Activated naive CD4-positive, alpha-beta T cell treated with anti-CD3 and anti-CD28 coated beads, Interleukin-2, amount 50 U/mL, for 72 hours (primary cell): ENCODE measurements at regions not wholly inside any gene's neighbourhood (a gene's known extent, or its start where the extent isn't known, plus 50 kb on each side); places are given as distances from the start of the nearest gene placed in this dataset.
A peak's percentile ranks its signal among the peaks of the same experiment; 100 is the strongest.
"Not testable (repeated sequence)": the region's sequence is repeated elsewhere in the genome, so short reads cannot be mapped to it uniquely, and the experiment has no call there.

Experiments used
- ATAC-seq, 2 donors: fragments of 150-1000 bp; cut with Tn5 transposase; 2 replicates each; pipeline ENCODE4 v1.10.0; 2021; ENCODE audit warnings: mild to moderate bottlenecking in 2 of 2, moderate library complexity in 2 of 2
- DNase-seq, 2 donors: peaks; one replicate each; pipeline ENCODE4 v3.0.0; 2021 to 2022; ENCODE audit warnings: low spot score in 2 of 2
- H3K27ac Mint-ChIP-seq, 2 donors: one replicate each; pipeline ENCODE4 v1.8.0; 2022; ENCODE audit warnings: mild to moderate bottlenecking in 2 of 2, mixed read lengths in 2 of 2
- H3K36me3 Mint-ChIP-seq, 2 donors: one replicate each; pipeline ENCODE4 v1.8.0; 2022; ENCODE audit warnings: mixed read lengths in 2 of 2
- H3K9me3 Mint-ChIP-seq, 2 donors: one replicate each; pipeline ENCODE4 v1.8.0; 2022; ENCODE audit warnings: mixed read lengths in 2 of 2

DNA sequence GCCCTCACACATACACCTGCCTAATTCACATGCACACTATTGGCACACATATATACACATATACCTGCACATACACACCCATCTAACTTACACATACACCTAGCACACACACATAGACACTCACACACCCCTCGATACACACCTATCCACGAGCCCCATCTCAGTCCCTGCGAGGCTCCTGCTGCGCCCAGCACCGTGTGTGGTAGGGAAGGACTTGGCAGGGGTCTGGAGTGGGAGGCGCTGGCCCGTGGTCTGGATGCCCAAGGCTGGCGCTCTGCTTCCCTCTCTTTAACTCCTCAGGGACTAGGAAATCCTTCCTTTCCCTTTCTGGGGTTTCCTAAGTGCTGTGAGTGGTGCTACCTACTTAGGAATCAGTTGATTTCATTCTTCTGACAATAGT is 202.7 kb downstream of the UQCRFS1 start:
- DNase-seq (no peak), ATAC-seq (no peak)
- Mint-ChIP-seq H3K36me3 (no peaks in the 10 kb centered on the region), H3K9me3 (peaks cover 0 to 5% of the 10 kb centered on the region in 2 donors), H3K27ac (no peak overlapping the region)

- no peak overlapping the region for H3K27ac Mint-ChIP-seq
- H3K9me3 Mint-ChIP-seq = peaks cover 0 to 5% of the 10 kb centered on the region in 2 donors
- ATAC-seq (no peak), DNase-seq (no peak)
- H3K36me3 Mint-ChIP-seq = no peaks in the 10 kb centered on the region
Measured at GRCh38 chr19:29006057-29006735, 206.8 kb downstream of the UQCRFS1 start.

DNA sequence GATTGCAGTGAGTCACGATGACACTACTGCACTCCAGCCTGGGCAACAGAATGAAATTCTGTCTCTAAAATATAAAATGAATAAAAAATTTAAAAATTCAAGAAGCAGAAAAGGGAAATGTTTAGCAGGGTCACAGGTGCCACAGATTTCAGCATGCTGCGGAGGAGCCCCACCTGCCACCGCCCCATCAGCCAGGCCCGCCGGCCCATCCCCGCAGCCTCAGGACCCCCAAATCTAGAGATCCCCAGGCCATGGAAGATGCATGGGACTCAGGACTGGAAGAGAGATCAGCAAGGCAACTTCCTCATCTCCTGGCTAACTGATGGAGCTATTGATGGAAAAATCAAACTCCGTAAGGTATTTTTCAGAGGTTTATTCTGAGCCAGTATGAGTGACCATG is 208.2 kb downstream of the UQCRFS1 start:
- DNase-seq (no peak), ATAC-seq (no peak)
- Mint-ChIP-seq H3K36me3 (no peaks in the 10 kb centered on the region), H3K27ac (no peak overlapping the region), H3K9me3 (peaks cover 0 to 5% of the 10 kb centered on the region in 2 donors)

DNA sequence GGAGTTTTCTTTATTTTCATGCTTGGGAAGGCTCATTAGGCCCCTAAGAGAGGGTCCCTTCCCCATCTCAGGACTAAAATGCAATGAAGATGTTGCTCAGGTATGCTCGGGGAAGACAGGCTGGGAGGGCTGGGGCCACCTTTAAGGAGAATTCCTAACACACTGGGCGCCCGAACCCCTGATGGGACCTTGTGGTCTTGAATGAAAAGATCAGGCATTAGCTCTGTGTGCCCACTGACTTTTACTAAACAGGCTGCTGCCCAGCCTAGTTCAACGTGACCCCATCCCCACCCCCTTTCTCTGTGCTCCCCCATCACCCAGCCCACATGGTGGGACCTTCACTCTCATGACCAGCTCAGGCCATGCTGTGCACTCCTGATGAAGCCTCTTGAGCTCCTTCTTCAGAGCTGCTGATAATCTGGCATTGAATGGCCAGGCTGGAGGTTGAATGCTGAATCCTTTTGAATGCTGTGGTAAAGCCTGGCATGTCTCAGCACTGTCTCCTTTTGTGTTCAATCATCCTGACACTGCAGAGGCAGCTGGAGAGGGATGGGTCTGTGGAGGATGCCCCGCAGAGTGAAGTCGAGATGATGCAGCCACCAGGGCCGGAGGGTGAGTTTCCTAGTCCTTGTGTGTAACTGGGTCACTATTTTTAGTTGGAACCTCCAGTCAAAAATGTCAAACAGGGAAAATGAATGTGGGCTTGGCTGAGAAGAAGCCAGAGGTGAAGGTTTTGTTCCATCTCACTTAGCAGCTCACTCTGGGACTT is 209.1 kb downstream of the UQCRFS1 start:
- H3K36me3 Mint-ChIP-seq = peaks cover 0 to 6% of the 10 kb centered on the region in 2 donors
- no peak for DNase-seq
- H3K9me3 Mint-ChIP-seq = peaks cover 1 to 4% of the 10 kb centered on the region in 2 donors
- peak overlapping the region in 1 of 2 donors; percentile 22 for H3K27ac Mint-ChIP-seq
- no peak for ATAC-seq

DNA sequence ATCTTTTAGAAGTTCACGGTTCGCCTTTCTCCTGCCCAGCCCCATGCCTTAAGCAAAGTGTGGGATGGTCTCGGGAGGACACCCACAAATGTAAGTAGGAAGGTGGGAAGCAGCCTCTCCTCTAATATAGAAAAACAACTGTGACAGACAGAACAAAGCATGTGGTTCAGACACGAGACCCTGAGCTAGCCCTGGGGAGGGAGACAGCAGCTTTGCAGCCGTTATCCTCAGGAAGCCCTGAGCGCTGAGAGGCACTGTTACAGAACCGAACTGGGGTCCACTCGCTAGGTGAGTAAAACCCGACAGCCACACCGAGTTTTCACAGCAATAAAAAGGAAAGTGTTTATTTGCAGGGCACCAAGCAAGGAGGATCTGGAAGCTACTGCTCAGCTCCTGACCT is 210.6 kb downstream of the UQCRFS1 start:
- no peak overlapping the region for H3K27ac Mint-ChIP-seq
- ATAC-seq = no peak
- peaks cover 5 to 16% of the 10 kb centered on the region in 2 donors for H3K36me3 Mint-ChIP-seq
- no peak for DNase-seq
- peaks cover 9 to 12% of the 10 kb centered on the region in 2 donors for H3K9me3 Mint-ChIP-seq

GRCh38 chr19:29001597-29002245 is 211.2 kb downstream of the UQCRFS1 start:
- H3K27ac Mint-ChIP-seq = no peak overlapping the region
- peaks cover 5 to 17% of the 10 kb centered on the region in 2 donors for H3K36me3 Mint-ChIP-seq
- peaks cover 11 to 12% of the 10 kb centered on the region in 2 donors for H3K9me3 Mint-ChIP-seq
- DNase-seq = no peak
- ATAC-seq = no peak

GRCh38 chr19:29001141-29001581 is 211.8 kb downstream of the UQCRFS1 start:
- DNase-seq = no peak
- H3K9me3 Mint-ChIP-seq = peaks cover 11 to 12% of the 10 kb centered on the region in 2 donors
- no peak for ATAC-seq
- peaks cover 5 to 17% of the 10 kb centered on the region in 2 donors for H3K36me3 Mint-ChIP-seq
- H3K27ac Mint-ChIP-seq = no peak overlapping the region

- Mint-ChIP-seq H3K27ac (no peak overlapping the region), H3K36me3 (peaks cover 5 to 17% of the 10 kb centered on the region in 2 donors)
Measured at GRCh38 chr19:28999724-29000433, 213.1 kb downstream of the UQCRFS1 start.

DNA sequence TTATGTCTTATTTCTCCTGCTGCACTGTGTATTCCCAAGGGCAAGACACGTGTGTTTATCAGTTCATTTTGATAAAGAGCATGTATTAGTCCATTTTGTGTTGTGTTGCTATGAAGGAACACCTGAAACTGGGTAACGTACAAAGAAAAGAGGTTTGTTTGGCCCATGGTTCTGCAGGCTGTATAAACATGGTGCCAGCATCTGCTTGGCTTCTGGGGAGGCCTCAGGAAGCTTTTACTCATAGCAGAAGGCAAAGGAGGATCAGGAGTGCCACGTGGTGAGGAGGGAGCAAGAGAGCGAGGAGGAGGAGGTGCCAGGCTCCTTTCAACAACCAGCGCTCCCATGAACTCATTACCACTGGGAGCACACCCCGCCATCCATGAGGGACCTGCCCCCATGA is 214.0 kb downstream of the UQCRFS1 start:
- no peak for DNase-seq
- H3K27ac Mint-ChIP-seq = no peak overlapping the region

More at GRCh38 chr19:28999724-29000433, 213.1 kb downstream of the UQCRFS1 start:
- DNase-seq = no peak
- no peak for ATAC-seq
- H3K9me3 Mint-ChIP-seq = peaks cover 15 to 17% of the 10 kb centered on the region in 2 donors

GRCh38 chr19:28997866-28998265 is 215.1 kb downstream of the UQCRFS1 start:
- Mint-ChIP-seq H3K36me3 (peaks cover 19% of the 10 kb centered on the region in 2 donors), H3K9me3 (peaks cover 28 to 38% of the 10 kb centered on the region in 2 donors), H3K27ac (peak overlapping the region in 1 of 2 donors; percentile 29)
- not testable (repeated sequence) for DNase-seq, ATAC-seq

More for the DNA sequence above, 214.0 kb downstream of the UQCRFS1 start:
- no peak for ATAC-seq
- Mint-ChIP-seq H3K36me3 (peaks cover 8 to 17% of the 10 kb centered on the region in 2 donors), H3K9me3 (peaks cover 21 to 26% of the 10 kb centered on the region in 2 donors)

DNA sequence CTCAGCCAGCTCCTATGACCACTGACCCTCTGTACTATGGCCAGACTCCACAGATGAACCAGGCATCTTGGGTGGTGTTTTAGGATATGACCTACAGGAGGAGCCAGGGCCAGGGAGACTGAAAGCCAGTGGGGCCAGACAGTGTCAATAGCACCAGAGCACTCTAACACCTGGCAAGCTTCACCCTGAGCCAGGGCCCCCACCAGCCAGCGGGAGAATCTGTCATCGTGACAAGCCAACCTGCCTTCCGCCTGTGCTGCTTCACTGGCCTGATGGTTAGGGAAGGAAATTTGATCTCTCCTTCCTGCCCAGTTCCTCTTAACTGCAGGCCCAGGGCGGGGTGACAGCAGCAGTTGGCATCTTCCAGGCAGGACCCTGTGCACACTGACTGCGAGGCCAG is 222.4 kb downstream of the UQCRFS1 start:
- no peak overlapping the region for H3K27ac Mint-ChIP-seq
- peaks cover 5 to 16% of the 10 kb centered on the region in 2 donors for H3K36me3 Mint-ChIP-seq
- DNase-seq = no peak
- peaks cover 19 to 28% of the 10 kb centered on the region in 2 donors for H3K9me3 Mint-ChIP-seq
- no peak for ATAC-seq

DNA sequence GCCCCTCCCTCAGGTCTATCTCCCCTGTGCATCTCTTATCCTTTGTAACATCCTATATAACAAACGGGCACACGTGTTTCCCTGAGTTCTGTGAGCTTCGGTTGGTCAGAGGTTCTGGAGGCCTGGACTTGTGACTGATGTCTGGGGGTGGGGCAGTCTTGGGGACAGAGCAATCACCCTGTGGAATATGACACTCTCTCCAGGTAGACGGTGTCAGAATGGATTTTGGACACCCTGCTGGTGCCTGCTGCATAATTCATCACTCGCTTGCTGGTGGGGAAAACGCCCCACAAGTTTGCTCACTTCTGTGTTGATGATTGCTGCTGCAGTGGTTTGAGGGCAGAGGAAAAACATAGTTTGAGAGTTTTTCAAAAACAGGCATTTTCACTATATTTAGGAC is 223.2 kb downstream of the UQCRFS1 start:
- Mint-ChIP-seq H3K9me3 (peaks cover 15 to 26% of the 10 kb centered on the region in 2 donors), H3K36me3 (peaks cover 5 to 16% of the 10 kb centered on the region in 2 donors), H3K27ac (no peak overlapping the region)
- ATAC-seq (no peak), DNase-seq (no peak)

- Mint-ChIP-seq H3K27ac (no peak overlapping the region), H3K9me3 (peaks cover 5 to 9% of the 10 kb centered on the region in 2 donors)
Measured at GRCh38 chr19:28988066-28988465, 224.9 kb downstream of the UQCRFS1 start.

DNA sequence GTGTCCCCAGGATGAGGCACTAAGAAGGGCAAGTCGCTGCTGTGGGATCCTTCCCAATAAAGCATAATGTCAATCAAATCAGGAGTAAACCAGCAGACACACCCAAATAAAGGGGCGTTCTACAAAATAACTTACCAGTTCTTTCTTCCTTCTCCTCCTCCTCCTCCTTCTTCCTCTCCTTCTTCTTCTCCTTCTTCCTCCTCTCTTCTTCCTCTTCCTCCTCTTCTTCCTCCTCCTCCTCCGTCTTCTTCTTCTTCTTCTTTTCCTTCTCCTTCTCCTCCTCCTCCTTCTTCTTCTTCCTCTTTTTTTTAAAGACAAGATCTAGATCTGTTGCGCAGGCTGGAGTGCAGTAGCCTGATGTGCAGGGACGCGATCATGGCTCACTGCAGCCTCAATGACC is 225.8 kb downstream of the UQCRFS1 start:
- Mint-ChIP-seq H3K36me3 (no peaks in the 10 kb centered on the region), H3K27ac (no peak overlapping the region), H3K9me3 (peaks cover 0 to under 1% of the 10 kb centered on the region in 2 donors)
- DNase-seq (no peak), ATAC-seq (no peak)

More at GRCh38 chr19:28988066-28988465, 224.9 kb downstream of the UQCRFS1 start:
- ATAC-seq (no peak), DNase-seq (no peak)
- peaks cover 5% of the 10 kb centered on the region in 2 donors for H3K36me3 Mint-ChIP-seq

DNA sequence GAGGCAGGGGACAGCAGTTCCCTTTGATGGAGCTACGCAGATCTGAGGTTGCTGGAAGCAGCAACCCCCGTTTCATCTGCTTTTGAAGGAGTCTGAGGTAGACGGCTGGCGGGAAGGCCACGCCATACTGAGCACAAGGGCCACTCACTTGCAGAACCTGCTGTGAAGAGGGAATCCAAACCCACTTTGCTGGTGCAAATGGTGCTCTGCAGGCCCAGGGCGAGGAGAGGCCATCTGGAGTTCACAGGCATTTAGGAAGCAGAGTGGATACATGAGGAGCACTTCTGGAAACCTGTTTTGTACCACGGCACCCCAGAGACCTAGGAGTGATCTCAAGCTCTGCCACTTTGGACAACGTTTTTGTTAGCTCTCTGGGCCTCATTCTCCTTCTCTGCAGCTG is 227.8 kb downstream of the UQCRFS1 start:
- no peaks in the 10 kb centered on the region for H3K36me3 Mint-ChIP-seq
- DNase-seq (no peak), ATAC-seq (no peak)
- H3K27ac Mint-ChIP-seq = no peak overlapping the region
- H3K9me3 Mint-ChIP-seq = no peaks in the 10 kb centered on the region

GRCh38 chr19:28984315-28984714 is 228.6 kb downstream of the UQCRFS1 start:
- no peaks in the 10 kb centered on the region for H3K9me3 Mint-ChIP-seq
- no peak overlapping the region for H3K27ac Mint-ChIP-seq
- no peaks in the 10 kb centered on the region for H3K36me3 Mint-ChIP-seq
- ATAC-seq (no peak), DNase-seq (no peak)
